Activated CD4-positive, alpha-beta T cell treated with anti-CD3 and anti-CD28 coated beads, Interleukin-2, amount 50 U/mL, for 4 hours (primary cell): ENCODE measurements at regions not wholly inside any gene's neighbourhood (a gene's known extent, or its start where the extent isn't known, plus 50 kb on each side); places are given as distances from the start of the nearest gene placed in this dataset.
"Not testable (repeated sequence)": the region's sequence is repeated elsewhere in the genome, so short reads cannot be mapped to it uniquely, and the experiment has no call there.

Experiments used
- DNase-seq, 2 experiments: peaks; one replicate each; pipeline ENCODE4 v3.0.0-alpha.2; 2020

- no peak for DNase-seq
Measured at GRCh38 chr2:13968811-13969210, 663.7 kb upstream of the LRATD1 start.

GRCh38 chr2:13986119-13986720 is 646.3 kb upstream of the LRATD1 start:
- no peak for DNase-seq

GRCh38 chr2:13996527-13996926 is 636.0 kb upstream of the LRATD1 start:
- no peak for DNase-seq

GRCh38 chr2:14011190-14011589 is 621.3 kb upstream of the LRATD1 start:
- DNase-seq, result no peak

GRCh38 chr2:14015113-14015630 is 617.3 kb upstream of the LRATD1 start:
- no peak for DNase-seq

GRCh38 chr2:14016289-14016955 is 616.1 kb upstream of the LRATD1 start:
- DNase-seq, result no peak

GRCh38 chr2:14018620-14019019 is 613.9 kb upstream of the LRATD1 start:
- no peak for DNase-seq

- DNase-seq, result no peak
Measured at GRCh38 chr2:14023558-14023957, 609.0 kb upstream of the LRATD1 start.

GRCh38 chr2:14039134-14039533 is 593.4 kb upstream of the LRATD1 start:
- DNase-seq, result no peak

GRCh38 chr2:14047491-14047890 is 585.0 kb upstream of the LRATD1 start:
- no peak for DNase-seq

GRCh38 chr2:14051401-14051800 is 581.1 kb upstream of the LRATD1 start:
- DNase-seq, result no peak

GRCh38 chr2:14053105-14053504 is 579.4 kb upstream of the LRATD1 start:
- DNase-seq, result no peak

- DNase-seq, result no peak
Measured at GRCh38 chr2:14064346-14064745, 568.2 kb upstream of the LRATD1 start.

GRCh38 chr2:14072338-14072737 is 560.2 kb upstream of the LRATD1 start:
- DNase-seq, result no peak

- DNase-seq, result no peak
Measured at GRCh38 chr2:14074691-14075090, 557.8 kb upstream of the LRATD1 start.

GRCh38 chr2:14079576-14079975 is 552.9 kb upstream of the LRATD1 start:
- no peak for DNase-seq

- DNase-seq, result no peak
Measured at GRCh38 chr2:14081521-14081920, 551.0 kb upstream of the LRATD1 start.

GRCh38 chr2:14082640-14083039 is 549.9 kb upstream of the LRATD1 start:
- DNase-seq, result no peak

- no peak for DNase-seq
Measured at GRCh38 chr2:14094592-14094991, 537.9 kb upstream of the LRATD1 start.

GRCh38 chr2:14099101-14099500 is 533.4 kb upstream of the LRATD1 start:
- DNase-seq, result not testable (repeated sequence)

GRCh38 chr2:14114275-14114674 is 518.2 kb upstream of the LRATD1 start:
- no peak for DNase-seq

- DNase-seq, result no peak
Measured at GRCh38 chr2:14120376-14120775, 512.1 kb upstream of the LRATD1 start.

- DNase-seq, result no peak
Measured at GRCh38 chr2:14123436-14124103, 508.9 kb upstream of the LRATD1 start.

- no peak for DNase-seq
Measured at GRCh38 chr2:14125624-14126293, 506.8 kb upstream of the LRATD1 start.
